GM19468 (cell line): ENCODE measurements at regions not wholly inside any gene's neighbourhood (a gene's known extent, or its start where the extent isn't known, plus 50 kb on each side); places are given as distances from the start of the nearest gene placed in this dataset.

Experiments used
- ATAC-seq: cut with Tn5 transposase; IDR thresholded peaks from one replicate; pipeline ENCODE4 v1.9.1; 2021; ENCODE audit warnings: mild to moderate bottlenecking, moderate library complexity, moderate number of reproducible peaks; ENCODE audit not compliant: unreplicated experiment; ENCODE audit errors: extremely low read depth

DNA sequence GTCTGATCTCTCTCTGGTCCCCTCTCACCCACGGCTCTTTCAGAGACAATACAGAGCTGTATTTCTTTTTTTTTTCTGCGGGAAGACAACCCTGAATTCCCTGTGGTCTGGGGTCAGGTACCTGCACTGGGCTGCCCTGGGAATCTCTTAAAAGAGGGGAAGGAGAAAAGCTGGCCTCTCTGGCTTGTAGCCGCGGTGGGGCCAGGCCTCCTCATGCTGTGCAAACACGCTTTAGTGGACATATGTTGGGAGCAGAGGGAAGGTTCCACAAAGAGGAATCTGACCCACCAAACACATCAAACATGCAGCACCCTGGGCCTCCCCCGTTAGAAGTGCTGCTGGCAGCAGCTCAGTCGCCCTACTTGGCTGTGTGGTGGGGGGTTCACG, 143.7 kb upstream of the ZFHX3 start:
- no peak for ATAC-seq

DNA sequence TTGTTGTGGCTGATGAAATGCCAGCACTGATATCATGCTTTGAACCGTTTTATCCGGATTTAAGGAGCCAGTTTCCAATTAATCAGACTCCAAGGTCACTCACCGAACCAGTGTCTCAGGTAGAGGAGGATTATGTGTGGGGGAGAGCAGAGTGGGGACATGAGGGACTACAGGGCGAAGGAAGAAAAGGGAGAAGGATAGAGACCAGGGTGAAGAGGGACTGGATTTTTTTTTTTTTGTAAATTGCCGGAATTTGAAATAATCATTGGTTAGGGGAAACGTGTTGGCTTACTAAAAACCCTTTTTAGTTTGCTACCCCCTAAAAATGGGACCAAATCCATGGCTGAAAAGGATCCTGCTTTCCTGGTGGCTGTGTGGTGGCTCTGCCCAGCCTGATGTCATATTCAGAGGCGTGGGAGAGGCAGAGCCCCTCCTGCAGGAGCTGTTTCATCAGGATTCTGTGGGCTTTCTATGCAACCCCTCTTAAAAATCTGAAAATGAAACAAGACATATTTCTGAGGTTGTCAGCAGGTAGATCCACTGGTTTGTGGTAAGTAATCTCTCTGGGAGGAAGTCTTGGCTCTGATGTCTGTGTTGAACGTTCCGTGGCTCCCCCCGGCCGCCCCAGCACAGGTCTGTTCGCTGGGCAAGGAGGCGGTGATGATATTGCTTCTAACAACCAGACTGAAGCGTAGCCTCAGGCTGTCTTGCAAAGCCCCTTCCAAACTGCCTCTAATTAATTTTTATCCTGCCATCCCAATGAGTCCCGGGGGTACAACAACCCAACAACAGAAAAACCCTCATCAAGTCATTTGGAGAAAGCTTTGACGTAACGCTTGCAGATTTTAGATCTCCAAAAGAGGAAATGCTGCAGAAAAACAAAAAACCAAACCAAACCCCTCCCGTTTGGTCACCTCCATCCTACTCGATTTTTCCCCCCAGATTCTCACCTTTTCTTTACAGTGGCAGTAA, 143.0 kb upstream of the ZFHX3 start:
- no peak for ATAC-seq

DNA sequence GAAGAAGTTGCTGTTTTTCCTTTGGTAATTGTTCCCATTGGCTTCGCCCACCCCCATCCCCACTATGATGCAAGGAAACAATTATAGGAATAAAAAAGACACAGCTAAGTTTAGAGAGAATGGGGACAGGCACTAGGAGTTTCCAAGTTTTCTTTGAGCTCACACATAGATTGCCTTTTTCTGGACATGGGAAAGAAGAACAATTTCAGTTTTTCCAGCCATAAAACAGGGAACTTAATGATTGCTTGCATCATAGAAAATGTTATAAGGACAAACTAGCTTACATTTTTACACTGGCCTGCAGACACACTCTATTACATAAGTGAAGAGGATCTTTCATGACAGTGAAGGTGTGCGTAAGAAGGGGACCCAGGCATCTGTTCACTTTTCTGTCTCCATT, 142.3 kb upstream of the ZFHX3 start:
- no peak for ATAC-seq

DNA sequence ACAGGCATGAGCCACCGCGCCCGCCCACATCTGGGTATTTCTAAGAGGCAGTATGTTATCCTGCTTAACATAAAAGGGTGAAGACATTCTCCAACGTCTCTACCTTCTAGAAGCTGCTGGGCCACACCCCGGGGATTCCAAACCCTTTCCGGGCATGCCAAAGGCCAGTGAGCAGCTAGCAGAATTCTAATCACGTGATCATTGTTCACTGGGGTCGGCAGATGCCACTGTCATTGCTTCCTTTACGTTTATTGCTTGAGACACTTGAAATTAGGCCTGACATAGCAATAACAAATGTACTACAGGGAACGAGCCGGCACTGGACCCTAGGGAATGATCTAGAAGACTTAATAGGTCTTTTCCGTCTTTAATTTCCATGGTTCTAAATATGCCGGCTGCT, 141.2 kb upstream of the ZFHX3 start:
- ATAC-seq = no peak

DNA sequence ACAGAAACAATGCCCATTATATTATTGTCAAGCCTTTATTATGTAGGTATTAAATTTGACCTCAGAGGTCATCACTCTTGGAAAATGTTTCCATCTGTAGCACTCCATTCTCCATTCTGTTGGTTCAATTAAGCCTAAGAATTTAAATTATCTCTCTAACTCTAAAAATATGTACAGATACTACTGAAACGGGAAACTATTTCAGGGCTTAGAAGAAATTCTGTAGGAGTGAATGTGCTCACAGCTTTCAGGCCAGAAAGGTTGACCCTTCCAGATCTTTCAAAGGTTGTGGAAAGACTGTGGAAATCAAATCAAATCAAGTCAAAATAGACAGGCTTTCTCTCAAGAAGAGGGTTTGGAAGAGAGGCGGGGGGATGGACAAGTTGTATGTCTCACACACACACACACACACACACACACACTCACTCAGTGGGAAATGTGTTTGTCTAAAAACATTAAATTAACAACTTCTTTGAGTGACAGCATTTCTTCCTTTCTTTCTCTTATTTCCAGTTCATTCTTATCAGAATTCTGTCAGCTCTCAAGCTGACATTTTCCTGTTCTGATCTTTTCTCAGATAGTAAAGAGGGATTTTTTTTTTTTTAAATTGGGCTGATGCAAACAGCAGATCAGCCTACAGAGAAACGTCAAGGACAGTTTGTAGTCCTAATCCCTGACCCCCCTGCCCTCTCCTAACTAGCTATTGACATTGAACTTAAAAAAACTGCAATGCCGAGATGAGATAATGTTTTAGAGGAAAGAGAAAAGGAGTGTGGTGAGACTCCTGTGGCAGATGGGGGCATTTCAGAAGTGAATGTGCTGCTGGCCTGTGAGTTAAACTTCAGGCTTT, 139.0 kb upstream of the ZFHX3 start:
- no peak for ATAC-seq

DNA sequence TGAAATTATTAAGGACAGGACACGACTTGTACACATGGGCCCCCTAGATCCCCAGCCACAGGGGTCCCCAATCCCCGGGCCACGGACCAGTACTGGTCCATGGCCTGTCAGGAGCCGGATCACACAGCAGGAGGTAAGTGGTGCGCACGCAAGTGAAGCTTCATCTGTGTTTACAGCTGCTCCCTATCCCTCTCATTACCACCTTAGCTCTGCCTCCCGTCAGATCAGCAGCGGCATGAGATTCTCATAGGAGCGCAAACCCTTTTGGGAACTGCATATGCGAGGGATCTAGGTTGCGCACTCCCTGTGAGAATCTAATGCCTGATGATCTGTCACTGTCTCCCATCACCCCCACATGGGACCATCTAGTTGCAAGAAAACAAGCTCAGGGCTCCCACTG, 137.8 kb upstream of the ZFHX3 start:
- ATAC-seq = no peak

DNA sequence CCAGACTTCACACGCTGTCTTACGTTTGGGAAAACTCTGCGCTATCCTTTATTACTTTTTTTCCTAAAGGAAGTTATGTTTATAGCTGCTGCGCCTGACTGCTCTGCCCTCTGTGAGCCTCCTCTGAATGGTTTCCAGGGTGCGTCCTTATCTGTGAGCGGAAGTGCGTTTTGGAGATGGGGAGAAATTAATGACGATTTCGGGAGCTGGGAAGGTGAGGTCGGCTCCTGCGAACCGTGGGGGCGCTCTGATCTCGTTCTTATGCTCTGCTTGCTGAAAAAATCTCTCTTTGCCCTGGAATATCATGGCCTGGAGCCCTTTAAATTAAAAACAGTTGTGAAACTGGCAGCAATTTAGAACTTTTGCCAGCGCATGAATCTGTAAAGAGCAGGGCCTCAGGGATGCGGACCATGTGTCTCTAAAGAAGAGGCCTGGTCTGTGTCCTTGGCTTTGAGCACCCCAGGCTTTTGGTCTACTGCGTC, 135.7 kb upstream of the ZFHX3 start:
- ATAC-seq = no peak

DNA sequence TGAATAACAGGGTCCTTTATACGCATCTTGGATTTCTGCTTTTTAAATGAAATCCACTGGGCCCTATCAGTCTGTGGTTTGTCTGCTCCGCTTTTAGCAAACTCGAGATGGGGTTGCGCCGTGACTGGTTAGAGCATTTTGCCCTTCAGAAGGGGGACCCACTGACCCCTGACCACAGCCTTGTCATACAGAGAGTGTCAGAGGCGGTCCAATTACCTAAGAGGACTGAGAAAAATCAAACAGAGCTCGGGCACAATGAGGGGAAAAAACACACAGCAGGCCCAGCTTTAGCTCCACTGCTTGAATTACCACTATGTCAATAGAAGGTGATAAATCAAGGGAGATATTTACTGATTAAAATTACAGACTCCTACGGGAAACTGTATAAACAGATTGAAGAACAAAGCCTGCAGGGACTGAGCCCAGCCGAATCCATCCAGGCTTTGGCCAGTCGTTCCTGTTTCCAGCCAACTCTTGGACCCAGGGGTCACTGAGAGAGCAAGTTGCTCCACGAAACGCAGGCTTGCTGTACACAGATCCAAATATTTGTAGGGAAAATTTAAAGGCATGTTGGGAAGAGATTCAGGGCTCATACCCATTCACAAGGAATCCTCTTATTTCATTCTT, 131.9 kb upstream of the ZFHX3 start:
- ATAC-seq = no peak

DNA sequence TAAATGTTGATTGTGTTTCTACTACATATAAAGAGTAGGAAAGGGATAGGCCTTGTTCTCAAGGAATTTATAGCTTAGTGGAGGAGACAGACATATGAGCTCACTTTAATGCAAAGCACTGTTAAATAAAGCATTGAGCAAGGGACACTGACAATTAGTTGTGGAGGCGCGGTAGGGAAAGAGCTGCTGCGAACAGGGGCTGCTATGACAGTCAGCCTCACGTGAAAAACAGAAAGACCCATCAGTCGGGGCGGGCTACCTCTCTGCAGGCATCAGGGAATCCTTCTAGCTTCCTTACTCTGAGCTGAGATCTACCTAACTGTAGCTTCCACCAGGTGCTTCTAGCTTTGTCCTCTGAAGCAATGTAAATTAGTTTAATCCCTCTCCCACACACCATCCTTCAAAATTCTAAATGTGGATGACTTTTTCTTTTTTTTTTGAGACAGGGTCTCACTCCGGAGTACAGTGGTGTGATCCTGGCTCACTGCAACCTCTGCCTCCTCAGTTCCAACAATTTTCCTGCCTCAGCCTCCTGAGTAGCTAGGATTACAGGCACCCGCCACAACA, 129.9 kb upstream of the ZFHX3 start:
- no peak for ATAC-seq

DNA sequence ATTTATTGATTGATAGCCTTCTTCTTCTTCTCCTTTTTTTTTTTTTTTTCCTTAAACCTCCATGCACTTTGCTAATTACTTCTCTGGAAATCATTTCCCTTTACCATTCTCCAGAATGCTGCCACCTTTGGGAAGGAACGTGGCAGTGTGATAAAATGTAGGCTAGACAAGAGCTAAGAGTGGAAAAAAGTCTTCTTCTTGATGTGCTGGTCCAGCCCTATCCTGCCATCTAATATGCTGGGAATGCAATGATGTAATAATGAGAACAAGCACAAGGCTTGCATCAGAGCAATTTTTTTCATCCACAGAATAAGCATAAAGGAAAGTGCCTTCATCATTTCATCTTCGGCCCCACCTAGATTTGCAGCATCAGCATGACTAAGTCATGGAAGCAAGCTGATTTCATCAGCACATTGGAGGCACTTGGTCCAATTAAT, 128.7 kb upstream of the ZFHX3 start:
- ATAC-seq = no peak

DNA sequence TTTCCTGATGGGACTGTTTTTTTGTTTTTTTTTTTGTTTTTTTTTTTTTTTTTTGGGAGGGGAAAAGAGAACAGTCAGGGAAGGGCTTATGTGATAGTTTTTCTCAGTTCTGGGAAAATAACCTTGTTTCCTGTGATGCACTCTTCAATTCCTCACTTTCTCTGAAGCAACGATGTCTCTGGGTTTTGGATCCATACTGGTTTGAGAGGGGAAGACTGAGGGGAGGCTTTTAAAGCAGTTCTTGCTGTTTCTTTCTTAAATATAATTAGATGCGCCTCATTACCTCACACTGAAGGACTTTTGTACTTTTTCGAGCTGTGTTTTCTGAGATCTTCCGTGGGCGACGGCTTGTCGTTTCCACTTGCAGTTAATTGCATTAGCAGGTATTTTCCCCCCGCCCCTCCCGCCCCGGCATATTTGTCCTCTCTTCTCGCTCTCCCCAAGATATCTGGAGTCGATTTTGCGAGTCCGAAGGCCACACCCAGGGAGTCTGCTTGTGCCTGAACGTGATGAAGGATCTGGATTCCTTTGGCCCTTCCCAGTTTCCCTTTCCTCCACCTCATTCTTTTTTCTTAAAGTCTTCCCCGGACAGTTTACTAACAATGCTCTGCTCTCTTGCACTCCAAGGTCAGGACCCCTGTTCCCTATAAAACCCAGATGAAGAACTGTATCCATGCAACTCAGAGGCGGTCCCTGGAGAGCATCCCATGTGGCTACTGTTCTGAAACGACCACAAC, 125.2 kb upstream of the ZFHX3 start:
- ATAC-seq = no peak

DNA sequence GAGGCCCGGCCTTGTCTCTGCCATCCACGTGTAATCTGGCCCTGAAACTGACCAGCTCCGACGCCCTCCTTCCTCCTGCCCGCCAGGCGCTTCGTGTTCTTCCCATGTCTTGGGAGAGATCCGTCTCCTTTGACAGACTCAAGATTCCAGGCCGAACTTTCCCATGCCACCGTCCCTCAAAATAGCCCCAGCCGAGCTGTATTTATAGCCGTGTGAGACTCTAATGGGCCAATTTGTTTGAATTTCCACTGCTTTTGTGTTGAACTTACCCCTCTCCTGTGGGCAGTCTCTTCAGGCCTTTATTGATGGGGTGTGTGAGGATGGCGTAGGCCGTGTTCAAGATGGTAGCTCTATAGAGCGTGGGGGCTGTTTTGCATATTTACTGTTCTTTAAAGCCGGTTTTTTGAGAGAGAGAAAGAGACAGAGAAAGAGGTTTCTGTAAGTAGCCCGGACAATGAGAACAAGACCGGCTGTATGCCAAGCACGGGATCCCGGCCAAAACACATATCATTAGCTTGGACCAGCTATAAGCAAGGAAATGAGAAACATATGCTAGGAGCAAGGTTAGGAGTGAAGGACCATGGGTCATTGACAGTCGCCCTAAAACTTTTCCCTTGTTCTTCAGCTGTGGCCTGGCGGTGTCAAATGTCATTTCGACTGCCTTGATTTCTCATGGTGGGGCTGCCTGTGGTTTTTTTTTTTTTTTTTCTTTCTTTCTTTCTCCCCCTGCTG, 124.5 kb upstream of the ZFHX3 start:
- ATAC-seq = no peak

DNA sequence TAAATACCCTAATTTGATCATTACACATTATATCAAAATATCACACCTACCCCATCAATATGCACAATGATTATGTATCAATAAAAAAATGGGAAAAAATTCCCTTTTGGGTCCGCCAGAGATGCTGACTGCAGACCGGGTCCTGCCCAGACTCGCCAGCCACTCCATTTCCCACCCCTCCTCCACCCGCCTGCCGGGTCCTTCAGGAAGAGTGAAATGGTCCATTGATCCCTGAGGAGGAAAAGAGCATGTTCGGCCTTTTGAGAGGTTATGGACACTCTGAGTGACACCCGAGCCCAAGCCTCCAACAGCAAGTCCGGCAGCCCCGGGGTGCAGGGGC, 123.9 kb upstream of the ZFHX3 start:
- ATAC-seq = no peak

DNA sequence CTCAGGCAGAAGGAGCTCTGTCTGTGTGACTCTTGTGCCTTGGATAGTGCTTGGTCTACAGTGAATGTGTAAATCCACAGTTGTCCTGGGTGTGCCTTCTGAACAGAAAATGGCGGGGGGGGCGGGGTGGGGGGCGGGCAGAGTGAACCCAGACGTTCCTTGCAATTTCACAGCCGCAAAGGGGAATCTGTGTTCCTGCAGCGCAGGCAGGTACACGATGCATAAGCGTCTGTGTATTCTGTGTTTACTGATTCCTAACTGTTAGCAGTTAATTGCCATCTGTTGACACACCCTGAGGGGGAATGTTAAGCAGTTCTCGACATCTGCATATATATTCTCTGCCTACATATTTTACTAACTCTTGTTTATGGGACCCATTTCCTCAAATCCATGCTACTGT, 123.5 kb upstream of the ZFHX3 start:
- no peak for ATAC-seq

DNA sequence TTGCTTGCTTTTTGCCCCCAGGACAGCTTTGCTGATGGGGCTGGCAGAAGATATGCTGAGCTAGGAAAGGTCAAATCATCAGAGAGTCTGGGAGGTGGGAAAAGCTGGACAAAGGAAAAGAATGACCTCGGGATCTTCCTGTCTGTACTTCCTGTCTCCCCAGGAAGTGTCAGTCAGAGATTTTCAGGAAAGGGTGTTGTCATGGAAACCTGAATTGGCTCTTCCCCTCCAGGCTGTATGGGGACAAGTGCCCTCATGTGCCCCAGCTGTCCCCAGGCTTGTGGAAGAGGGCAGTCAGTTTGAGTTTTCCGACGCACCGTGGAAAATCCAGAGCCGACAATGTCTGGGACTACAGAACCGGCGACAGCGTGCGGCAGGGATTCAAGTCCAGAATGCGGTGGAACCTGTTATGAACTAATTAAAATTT, 122.7 kb upstream of the ZFHX3 start:
- ATAC-seq = no peak

DNA sequence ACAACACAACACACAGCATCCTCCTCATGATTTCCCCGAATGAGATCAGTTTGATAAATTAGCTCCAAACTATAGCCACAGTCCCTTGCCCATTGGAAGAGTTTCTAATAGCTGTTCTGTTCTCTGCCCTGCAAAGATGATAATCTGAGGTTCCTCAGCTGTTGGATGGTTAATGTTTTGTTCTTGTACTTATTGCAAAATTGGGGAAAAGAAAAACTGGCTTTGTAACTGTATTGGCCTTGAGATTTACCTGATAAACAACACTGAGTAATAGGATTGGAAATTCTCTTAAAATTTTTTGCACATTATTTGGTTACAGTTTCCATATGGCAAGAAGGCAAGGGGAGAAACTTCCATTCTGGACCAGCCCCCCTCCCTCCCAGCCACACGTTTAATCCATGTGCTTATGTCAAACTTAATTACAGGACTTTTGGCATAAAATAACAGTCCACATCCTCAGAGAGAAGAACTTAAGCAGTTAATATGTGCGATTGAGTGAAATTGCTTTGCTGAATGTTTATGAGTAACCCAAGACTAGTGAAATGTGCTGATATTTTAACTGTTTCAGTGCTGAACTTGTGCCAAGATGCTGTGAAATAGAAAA, 119.1 kb upstream of the ZFHX3 start:
- ATAC-seq = no peak

DNA sequence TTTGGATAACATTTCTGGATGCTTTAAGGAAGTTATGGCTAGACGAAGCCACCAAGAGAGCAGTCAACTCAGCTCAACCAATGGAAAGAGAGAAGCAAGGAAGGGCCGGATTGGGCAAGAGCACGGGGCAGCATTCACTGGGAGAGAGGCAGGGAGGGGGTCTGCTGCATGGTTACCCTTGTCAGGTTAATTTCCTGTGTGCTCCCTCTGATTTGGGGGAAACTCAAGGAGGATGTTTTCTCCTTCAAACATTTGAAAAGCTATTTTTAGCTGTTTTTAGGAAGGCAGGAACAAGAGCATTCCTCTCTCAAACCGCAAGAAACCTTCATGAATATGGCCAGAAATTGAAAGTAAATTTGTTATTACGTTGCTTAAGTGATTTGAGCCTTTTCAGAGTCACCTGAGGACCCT, 118.5 kb upstream of the ZFHX3 start:
- ATAC-seq = no peak

DNA sequence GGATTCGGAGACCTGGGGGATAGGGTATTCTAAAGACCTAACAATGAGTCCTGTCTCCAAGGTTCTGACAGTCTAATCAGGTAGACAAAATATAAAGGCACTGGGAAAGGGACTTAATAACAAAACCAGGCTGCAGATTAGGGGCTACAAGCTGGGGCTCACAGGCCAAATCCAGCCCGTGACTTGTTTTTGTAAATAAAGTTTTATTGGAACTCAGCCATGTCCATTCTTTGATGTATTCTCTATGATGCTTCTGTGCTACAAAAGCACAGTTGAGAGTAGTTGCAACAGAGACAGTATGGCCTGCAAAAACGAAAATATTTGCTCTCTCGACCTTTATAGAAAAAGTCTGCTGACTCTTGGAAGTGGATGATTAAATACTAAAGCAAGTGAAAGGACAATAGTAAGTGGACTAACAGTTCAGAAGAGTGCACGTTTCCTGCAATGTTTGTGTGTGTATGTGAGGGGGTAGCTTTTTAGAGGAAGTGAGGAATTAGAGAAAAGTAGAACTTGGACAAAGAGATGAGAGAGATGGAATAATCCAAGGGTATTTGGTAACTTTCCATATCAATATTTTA, 115.4 kb upstream of the ZFHX3 start:
- no peak for ATAC-seq
